HG02759 (cell line): ENCODE measurements at regions not wholly inside any gene's neighbourhood (a gene's known extent, or its start where the extent isn't known, plus 50 kb on each side); places are given as distances from the start of the nearest gene placed in this dataset.

Source experiments
- ATAC-seq: cut with Tn5 transposase; IDR thresholded peaks from one replicate; pipeline ENCODE4 v1.9.1; 2021; ENCODE audit warnings: mild to moderate bottlenecking, moderate library complexity; ENCODE audit not compliant: unreplicated experiment

GRCh38 chr9:23567516-23568165, 258.4 kb downstream of the ELAVL2 start:
- ATAC-seq, result no peak

GRCh38 chr9:23571414-23572104, 254.5 kb downstream of the ELAVL2 start:
- no peak for ATAC-seq

- ATAC-seq, result no peak
Measured at GRCh38 chr9:23573800-23574199, 252.2 kb downstream of the ELAVL2 start.

- ATAC-seq, result no peak
Measured at GRCh38 chr9:23577611-23578010, 248.4 kb downstream of the ELAVL2 start.

- ATAC-seq, result no peak
Measured at GRCh38 chr9:23581931-23582330, 244.1 kb downstream of the ELAVL2 start.

GRCh38 chr9:23582836-23583235, 243.2 kb downstream of the ELAVL2 start:
- no peak for ATAC-seq

GRCh38 chr9:23586906-23587305, 239.1 kb downstream of the ELAVL2 start:
- no peak for ATAC-seq

- no peak for ATAC-seq
Measured at GRCh38 chr9:23587433-23587832, 238.6 kb downstream of the ELAVL2 start.

GRCh38 chr9:23587903-23588302, 238.1 kb downstream of the ELAVL2 start:
- no peak for ATAC-seq

- ATAC-seq, result no peak
Measured at GRCh38 chr9:23590276-23591000, 235.6 kb downstream of the ELAVL2 start.

GRCh38 chr9:23594421-23594820, 231.6 kb downstream of the ELAVL2 start:
- ATAC-seq, result no peak

- no peak for ATAC-seq
Measured at GRCh38 chr9:23596913-23597634, 229.0 kb downstream of the ELAVL2 start.

GRCh38 chr9:23598994-23599393, 227.0 kb downstream of the ELAVL2 start:
- no peak for ATAC-seq

GRCh38 chr9:23603311-23603710, 222.7 kb downstream of the ELAVL2 start:
- ATAC-seq, result no peak

- ATAC-seq, result no peak
Measured at GRCh38 chr9:23606107-23606506, 219.9 kb downstream of the ELAVL2 start.

- no peak for ATAC-seq
Measured at GRCh38 chr9:23608456-23608855, 217.6 kb downstream of the ELAVL2 start.

- no peak for ATAC-seq
Measured at GRCh38 chr9:23611869-23612268, 214.2 kb downstream of the ELAVL2 start.

- no peak for ATAC-seq
Measured at GRCh38 chr9:23615569-23615968, 210.5 kb downstream of the ELAVL2 start.

- no peak for ATAC-seq
Measured at GRCh38 chr9:23621188-23621587, 204.9 kb downstream of the ELAVL2 start.

- ATAC-seq, result no peak
Measured at GRCh38 chr9:23621924-23622323, 204.1 kb downstream of the ELAVL2 start.

GRCh38 chr9:23622396-23622795, 203.6 kb downstream of the ELAVL2 start:
- ATAC-seq, result no peak
